H1 (cell line): ENCODE measurements at regions not wholly inside any gene's neighbourhood (a gene's known extent, or its start where the extent isn't known, plus 50 kb on each side); places are given as distances from the start of the nearest gene placed in this dataset.

ENCODE experiments used
- CTCF ChIA-PET: fragments of 300-600 bp; sonication (Branson Sonifier 250); formaldehyde crosslinking; loops from one replicate; lab custom pipeline; 2021; ENCODE audit not compliant: partially characterized antibody; lab: Charles Lee
- POLR2A ChIA-PET: fragments of 300-600 bp; sonication (Branson Sonifier 250); formaldehyde crosslinking; loops from one replicate; lab custom pipeline; 2021; ENCODE audit warnings: inconsistent platforms; ENCODE audit not compliant: partially characterized antibody; lab: Charles Lee
- DNase-seq, 2 experiments: peaks; one replicate each; pipeline versions ENCODE4 v3.0.0 to v3.0.0-alpha.2; 2010 to 2022; ENCODE audit warnings: low spot score in 2 of 2, low read depth in 1 of 2, mixed read lengths in 1 of 2
- FAIRE-seq: peaks from 2 replicates; lab custom pipeline; 2011; peaks lifted over from hg19 to GRCh38; lab: Jason Lieb, UNC
- H2AFZ ChIP-seq: 2 replicates; pipeline ENCODE4 v1.8.1; 2012; ENCODE audit warnings: low read length, inconsistent platforms
- H2AK5ac ChIP-seq: 2 replicates; pipeline ENCODE4 v1.6.1; 2013; ENCODE audit warnings: low read depth, low read length
- H2BK120ac ChIP-seq: replicated peaks from 2 replicates; pipeline ENCODE3; 2013; ENCODE audit warnings: low read depth, low read length, inconsistent platforms
- H2BK12ac ChIP-seq: 2 replicates; pipeline ENCODE4 v1.6.1; 2013; ENCODE audit warnings: low read depth, low read length
- H2BK15ac ChIP-seq: 2 replicates; pipeline ENCODE4 v1.6.1; 2013; ENCODE audit warnings: low read length
- H2BK20ac ChIP-seq: 2 replicates; pipeline ENCODE4 v1.6.1; 2013; ENCODE audit warnings: low read length
- H2BK5ac ChIP-seq: 2 replicates; pipeline ENCODE4 v1.6.1; 2013; ENCODE audit warnings: low read depth, low read length
- H3K14ac ChIP-seq: 2 replicates; pipeline ENCODE4 v1.6.1; 2013; ENCODE audit warnings: inconsistent platforms; ENCODE audit not compliant: insufficient read length
- H3K18ac ChIP-seq: 2 replicates; pipeline ENCODE4 v1.6.1; 2013; ENCODE audit warnings: low read length; ENCODE audit errors: extremely low read depth
- H3K23ac ChIP-seq: 2 replicates; pipeline ENCODE4 v1.6.1; 2013; ENCODE audit warnings: inconsistent platforms; ENCODE audit not compliant: insufficient read length
- H3K23me2 ChIP-seq: 2 replicates; pipeline ENCODE4 v1.6.1; 2013; ENCODE audit warnings: low read depth, low read length
- H3K27ac ChIP-seq: 2 replicates; pipeline ENCODE4 v1.6.1; 2011; ENCODE audit warnings: low read depth, low read length, inconsistent platforms
- H3K27me3 ChIP-seq, 4 experiments: replicated peaks in 1 of 4; 1 replicate in 1 of 4; 2 replicates in 3 of 4; pipeline versions ENCODE4 v1.6.1 to v1.8.1; 2011 to 2013; ENCODE audit warnings: low read length in 3 of 4, mild to moderate bottlenecking in 3 of 4, inconsistent platforms in 2 of 4, mixed read lengths in 2 of 4, moderate library complexity in 1 of 4; ENCODE audit not compliant: control insufficient read depth in 3 of 4, insufficient read depth in 3 of 4; ENCODE audit errors: extremely low read depth in 1 of 4
- H3K36me3 ChIP-seq, 4 experiments: 2 replicates each; pipeline versions ENCODE4 v1.6.1 to v1.8.1; 2011 to 2013; ENCODE audit warnings: mild to moderate bottlenecking in 4 of 4, low read length in 3 of 4, moderate library complexity in 2 of 4, control low read depth in 1 of 4, inconsistent platforms in 1 of 4; ENCODE audit not compliant: insufficient read depth in 4 of 4, control insufficient read depth in 2 of 4
- H3K4ac ChIP-seq: replicated peaks from 2 replicates; pipeline ENCODE3; 2013; ENCODE audit warnings: low read length, low read depth, mixed read lengths, inconsistent platforms; ENCODE audit not compliant: insufficient read length
- H3K4me1 ChIP-seq, 4 experiments: replicated peaks in 1 of 4; 1 replicate in 1 of 4; 2 replicates in 3 of 4; pipeline versions ENCODE4 v1.6.1 to v1.8.1; 2011 to 2013; ENCODE audit warnings: low read length in 3 of 4, inconsistent platforms in 2 of 4, mixed read lengths in 1 of 4; ENCODE audit not compliant: insufficient read depth in 4 of 4, control insufficient read depth in 3 of 4
- H3K4me2 ChIP-seq, 2 experiments: 2 replicates each; pipeline versions ENCODE4 v1.6.1 to v1.8.1; 2011 to 2013; ENCODE audit warnings: low read depth in 2 of 2, low read length in 2 of 2, control low read depth in 1 of 2, inconsistent platforms in 1 of 2, mild to moderate bottlenecking in 1 of 2; ENCODE audit not compliant: insufficient read depth in 1 of 2
- H3K4me3 ChIP-seq, 4 experiments: fragments of 200-600, 300-600 bp in 1 of 4; sonication (generic), shearing (Covaris generic), sonication (Bioruptor Twin) in 1 of 4; 2 replicates each; pipeline versions ENCODE4 v1.5.1 to v1.8.1; 2011 to 2016; ENCODE audit warnings: low read length in 4 of 4, low read depth in 3 of 4, control low read depth in 2 of 4, inconsistent platforms in 2 of 4, mild to moderate bottlenecking in 2 of 4, mixed read lengths in 1 of 4, moderate library complexity in 1 of 4; ENCODE audit not compliant: insufficient read depth in 2 of 4; ENCODE audit errors: extremely low read depth in 1 of 4
- H3K56ac ChIP-seq: replicated peaks from 2 replicates; pipeline ENCODE3; 2013; ENCODE audit warnings: low read depth, mild to moderate bottlenecking, mixed read lengths, low read length, inconsistent platforms; ENCODE audit not compliant: insufficient read length
- H3K79me1 ChIP-seq: 2 replicates; pipeline ENCODE4 v1.6.1; 2013; ENCODE audit warnings: low read depth, low read length, control low read depth
- H3K79me2 ChIP-seq, 2 experiments: 2 replicates each; pipeline versions ENCODE4 v1.6.1 to v1.8.1; 2012 to 2013; ENCODE audit warnings: low read length in 2 of 2, mild to moderate bottlenecking in 2 of 2, inconsistent platforms in 1 of 2; ENCODE audit not compliant: insufficient read depth in 2 of 2, control insufficient read depth in 1 of 2
- H3K9ac ChIP-seq, 4 experiments: replicated peaks in 1 of 4; 1 replicate in 1 of 4; 2 replicates in 3 of 4; pipeline versions ENCODE4 v1.6.1 to v1.8.1; 2011 to 2013; ENCODE audit warnings: low read depth in 3 of 4, low read length in 3 of 4, control low read depth in 2 of 4, mild to moderate bottlenecking in 2 of 4, moderate library complexity in 2 of 4, inconsistent platforms in 1 of 4; ENCODE audit errors: extremely low read depth in 1 of 4
- H3K9me3 ChIP-seq, 2 experiments: 2 replicates each; pipeline versions ENCODE4 v1.6.1 to v1.8.1; 2012 to 2013; ENCODE audit warnings: mild to moderate bottlenecking in 2 of 2, moderate library complexity in 2 of 2, control low read depth in 1 of 2, inconsistent platforms in 1 of 2, low read depth in 1 of 2, low read length in 1 of 2, mixed read lengths in 1 of 2; ENCODE audit not compliant: insufficient read depth in 2 of 2
- H4K20me1 ChIP-seq, 2 experiments: replicated peaks in 1 of 2; 2 replicates each; pipeline versions ENCODE3 to v1.8.1; 2011 to 2013; ENCODE audit warnings: inconsistent platforms in 2 of 2, low read length in 2 of 2, mild to moderate bottlenecking in 1 of 2; ENCODE audit not compliant: insufficient read depth in 2 of 2, control insufficient read depth in 1 of 2
- H4K5ac ChIP-seq: 2 replicates; pipeline ENCODE4 v1.6.1; 2013; ENCODE audit warnings: low read length, low read depth, mixed read lengths, inconsistent platforms; ENCODE audit not compliant: insufficient read length
- H4K8ac ChIP-seq: 2 replicates; pipeline ENCODE4 v1.8.0; 2013; ENCODE audit warnings: mild to moderate bottlenecking, moderate library complexity, low read length, inconsistent platforms; ENCODE audit not compliant: insufficient read depth; ENCODE audit errors: extremely low read depth
- H4K91ac ChIP-seq: replicated peaks from 2 replicates; pipeline ENCODE3; 2013; ENCODE audit warnings: low read length, mixed read lengths, inconsistent platforms; ENCODE audit not compliant: insufficient read length
- ATF2 ChIP-seq: IDR thresholded peaks from 2 replicates; pipeline ENCODE4 v1.6.1; 2012; ENCODE audit warnings: low read length, inconsistent platforms
- BACH1 ChIP-seq: IDR thresholded peaks from 2 replicates; pipeline ENCODE4 v1.6.1; 2012; ENCODE audit warnings: low read length, improper control_type of control experiment
- BRCA1 ChIP-seq: IDR thresholded peaks from 2 replicates; pipeline ENCODE4 v1.6.1; 2012; ENCODE audit warnings: low read depth, low read length, improper control_type of control experiment
- CBX5 ChIP-seq: fragments of 300-800, 300-1000 bp; sonication (generic); IDR thresholded peaks from 2 replicates; pipeline ENCODE4 v1.7.1; 2016; ENCODE audit warnings: antibody characterized with exemption, low read length, low read depth
- CBX8 ChIP-seq: fragments of 300-800, 300-1000 bp; sonication (generic); IDR thresholded peaks from 2 replicates; pipeline ENCODE4 v1.7.1; 2016; ENCODE audit warnings: low read depth, low read length, borderline replicate concordance
- CEBPB ChIP-seq: IDR thresholded peaks from 2 replicates; pipeline ENCODE4 v1.6.1; 2012; ENCODE audit warnings: low read depth, low read length
- EP300 ChIP-seq, 2 experiments: IDR thresholded peaks; 1 replicate in 1 of 2; 2 replicates in 1 of 2; pipeline ENCODE4 v1.6.1; 2011 to 2012; ENCODE audit warnings: low read depth in 2 of 2, low read length in 2 of 2, mild to moderate bottlenecking in 2 of 2, borderline replicate concordance in 1 of 2, inconsistent platforms in 1 of 2, moderate library complexity in 1 of 2
- MAX ChIP-seq: IDR thresholded peaks from 2 replicates; pipeline ENCODE4 v1.6.1; 2012; ENCODE audit warnings: inconsistent platforms
- PHF8 ChIP-seq: fragments of 200-600 bp; sonication (generic); conservative IDR thresholded peaks from 2 replicates; pipeline ENCODE4 v1.7.1; 2012; ENCODE audit warnings: low read depth, mild to moderate bottlenecking, inconsistent platforms, low read length, moderate library complexity
- POU5F1 ChIP-seq: IDR thresholded peaks from 2 replicates; pipeline ENCODE4 v1.6.1; 2011; ENCODE audit warnings: low read depth, mild to moderate bottlenecking, low read length, moderate library complexity
- SIN3A ChIP-seq, 2 experiments: IDR thresholded peaks in 1 of 2; conservative IDR thresholded peaks in 1 of 2; 2 replicates each; pipeline ENCODE4 v1.6.1; 2011 to 2012; ENCODE audit warnings: low read length in 2 of 2, improper control_type of control experiment in 1 of 2, low read depth in 1 of 2, mild to moderate bottlenecking in 1 of 2
- SP1 ChIP-seq: IDR thresholded peaks from 2 replicates; pipeline ENCODE4 v1.6.1; 2011; ENCODE audit warnings: low read depth, low read length
- SRF ChIP-seq: IDR thresholded peaks from 2 replicates; pipeline ENCODE4 v1.6.1; 2011; ENCODE audit warnings: mild to moderate bottlenecking, low read depth, low read length, moderate library complexity
- TBP ChIP-seq: IDR thresholded peaks from 2 replicates; pipeline ENCODE4 v1.6.1; 2011; ENCODE audit warnings: low read depth, low read length, improper control_type of control experiment
- WGBS, 2 experiments: shearing (Covaris generic) in 1 of 2; methylation state at CpG; one replicate each; pipeline versions ENCODE4 v1.1.6 to v1.1.7; 2013 to 2015; ENCODE audit warnings: low lambda C conversion rate in 2 of 2, mixed read lengths in 2 of 2, inconsistent platforms in 1 of 2, low coverage in 1 of 2, missing lambda C conversion rate in 1 of 2; ENCODE audit not compliant: insufficient replicate concordance in 2 of 2, insufficient coverage in 1 of 2, insufficient read length in 1 of 2; ENCODE audit errors: extremely low coverage in 1 of 2, missing lambda C conversion rate in 1 of 2; 5-methylcytosine and 5-hydroxymethylcytosine counted together

GRCh38 chr10:120300513-120300912 lies 156.5 kb upstream of the PLPP4 start:
- Histone ChIP-seq H3K23ac (no peak overlapping the region), H3K23me2 (no peaks in the 10 kb centered on the region), H4K5ac (no peak overlapping the region), H4K91ac (no peak overlapping the region), H2BK5ac (no peak overlapping the region), H2AK5ac (no peak overlapping the region), H3K14ac (no peak overlapping the region), H3K56ac (no peak overlapping the region), H3K27ac (no peak overlapping the region), H3K4me3 (no peak overlapping the region), H3K18ac (no peak overlapping the region), H3K9ac (no peak overlapping the region), H4K20me1 (no peaks in the 10 kb centered on the region), H3K79me2 (no peaks in the 10 kb centered on the region), H3K4me2 (no peak overlapping the region), H3K9me3 (no peaks in the 10 kb centered on the region), H2BK15ac (no peak overlapping the region), H2BK120ac (no peak overlapping the region), H2BK20ac (no peak overlapping the region), H3K27me3 (no peaks in the 10 kb centered on the region), H3K79me1 (no peaks in the 10 kb centered on the region), H2AFZ (no peak overlapping the region), H3K36me3 (no peaks in the 10 kb centered on the region), H3K4me1 (no peaks in the 10 kb centered on the region), H3K4ac (no peak overlapping the region), H4K8ac (no peak overlapping the region), H2BK12ac (no peak overlapping the region)
- DNase-seq: no peak
- CTCF ChIA-PET: interaction anchor here (1.1 kb wide), 1 partner anchor 91 kb away, joined by 3 read pairs; no protein-coding TSS in a partner anchor
- FAIRE-seq: no peak
- 69% methylated on average over 5 of the region's 5 CpGs; no CpG with 5 or more reads in 1 of the 2 experiments for WGBS, 2 experiments
- POLR2A ChIA-PET: no interaction called here
- TF ChIP-seq SIN3A (conservative IDR thresholded peaks at IDR 0.05 in 1 of 2, IDR thresholded peaks at IDR 0.05 in 1 of 2; ENCODE audit: low read depth in 1 of 2, low read length in 2 of 2) (no peak), MAX (no peak), TBP (no peak), POU5F1 (no peak), PHF8 (no peak), CBX8 (no peak), SP1 (no peak), BRCA1 (no peak), SRF (no peak), ATF2 (no peak), BACH1 (no peak), CBX5 (no peak), EP300 (IDR thresholded peaks at IDR 0.05; ENCODE audit: borderline replicate concordance in 1 of 2, low read depth in 2 of 2, low read length in 2 of 2) (no peak), CEBPB (no peak)
